ENCODE measurements at regions not wholly inside any gene's neighbourhood (a gene's known extent, or its start where the extent isn't known, plus 50 kb on each side); places are given as distances from the start of the nearest gene placed in this dataset.

DNA sequence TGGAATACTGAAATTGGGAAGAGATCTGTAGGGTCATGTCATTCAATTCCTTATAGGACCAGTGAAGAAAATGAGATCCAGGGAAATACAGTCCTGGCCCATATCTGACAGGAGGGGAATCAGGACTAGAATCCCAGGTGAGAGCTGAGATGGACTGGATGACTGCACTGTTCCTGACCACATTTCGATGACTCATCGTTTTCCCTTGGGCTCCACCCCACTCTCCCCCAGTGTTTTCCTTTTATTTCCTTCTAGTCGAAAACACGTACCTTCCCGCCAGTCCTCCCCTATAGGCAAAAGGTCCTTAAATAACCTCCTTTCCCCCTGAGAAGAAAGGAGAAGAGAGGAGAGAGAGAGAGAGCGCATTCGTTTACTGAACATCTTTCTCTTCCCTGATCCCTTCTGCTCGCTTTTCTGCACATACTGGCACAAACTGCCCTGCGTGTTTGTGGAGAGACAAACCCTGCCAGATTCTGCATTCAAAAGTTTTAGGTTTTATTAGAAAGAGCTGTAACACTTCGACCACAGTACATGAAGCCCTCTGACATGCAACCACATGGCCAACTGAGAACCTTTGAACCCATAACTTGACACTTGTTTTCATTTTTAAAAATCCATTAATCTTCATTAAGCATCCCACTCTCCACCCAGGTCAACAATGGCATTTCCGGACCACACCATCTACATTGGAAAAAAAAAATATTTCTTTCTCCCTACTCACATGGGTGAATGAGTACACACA, 565.7 kb downstream of the METTL15 start:
- DNase-seq (ENCODE audit: low read depth): peak; percentile 76
- H3K4me3 ChIP-seq (ENCODE audit: control insufficient read depth, low read depth, low read length): no peak overlapping the region
- TF ChIP-seq, protein P1, sequence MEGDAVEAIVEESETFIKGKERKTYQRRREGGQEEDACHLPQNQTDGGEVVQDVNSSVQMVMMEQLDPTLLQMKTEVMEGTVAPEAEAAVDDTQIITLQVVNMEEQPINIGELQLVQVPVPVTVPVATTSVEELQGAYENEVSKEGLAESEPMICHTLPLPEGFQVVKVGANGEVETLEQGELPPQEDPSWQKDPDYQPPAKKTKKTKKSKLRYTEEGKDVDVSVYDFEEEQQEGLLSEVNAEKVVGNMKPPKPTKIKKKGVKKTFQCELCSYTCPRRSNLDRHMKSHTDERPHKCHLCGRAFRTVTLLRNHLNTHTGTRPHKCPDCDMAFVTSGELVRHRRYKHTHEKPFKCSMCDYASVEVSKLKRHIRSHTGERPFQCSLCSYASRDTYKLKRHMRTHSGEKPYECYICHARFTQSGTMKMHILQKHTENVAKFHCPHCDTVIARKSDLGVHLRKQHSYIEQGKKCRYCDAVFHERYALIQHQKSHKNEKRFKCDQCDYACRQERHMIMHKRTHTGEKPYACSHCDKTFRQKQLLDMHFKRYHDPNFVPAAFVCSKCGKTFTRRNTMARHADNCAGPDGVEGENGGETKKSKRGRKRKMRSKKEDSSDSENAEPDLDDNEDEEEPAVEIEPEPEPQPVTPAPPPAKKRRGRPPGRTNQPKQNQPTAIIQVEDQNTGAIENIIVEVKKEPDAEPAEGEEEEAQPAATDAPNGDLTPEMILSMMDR (IDR thresholded peaks at IDR 0.05; ENCODE audit: control insufficient read depth, insufficient read depth, low read depth, low read length, missing control alignments): no peak

DNA sequence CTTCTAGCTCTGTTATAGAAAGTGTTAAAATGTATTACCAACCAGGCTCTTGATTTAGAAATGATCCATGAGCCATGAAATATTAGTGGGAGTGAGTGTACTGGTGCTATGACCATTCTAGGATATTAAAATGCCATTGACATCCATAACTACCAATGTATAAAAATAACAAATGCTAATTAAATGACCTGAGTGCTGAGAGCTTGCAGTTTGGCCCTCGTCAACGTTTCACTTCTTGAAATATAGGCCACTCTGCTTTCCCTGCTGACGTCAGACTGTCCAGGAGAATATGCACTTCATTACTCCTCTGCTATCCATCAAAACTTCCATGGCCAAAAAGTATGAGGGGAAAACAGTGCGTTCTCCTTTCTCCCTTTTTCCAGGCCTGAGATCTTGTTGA, 563.1 kb downstream of the METTL15 start:
- TF ChIP-seq, protein P1 (IDR thresholded peaks at IDR 0.05; ENCODE audit: control insufficient read depth, insufficient read depth, low read depth, low read length, missing control alignments): no peak
- DNase-seq (ENCODE audit: low read depth): no peak
- H3K4me3 ChIP-seq (ENCODE audit: control insufficient read depth, low read depth, low read length): no peak overlapping the region

DNA sequence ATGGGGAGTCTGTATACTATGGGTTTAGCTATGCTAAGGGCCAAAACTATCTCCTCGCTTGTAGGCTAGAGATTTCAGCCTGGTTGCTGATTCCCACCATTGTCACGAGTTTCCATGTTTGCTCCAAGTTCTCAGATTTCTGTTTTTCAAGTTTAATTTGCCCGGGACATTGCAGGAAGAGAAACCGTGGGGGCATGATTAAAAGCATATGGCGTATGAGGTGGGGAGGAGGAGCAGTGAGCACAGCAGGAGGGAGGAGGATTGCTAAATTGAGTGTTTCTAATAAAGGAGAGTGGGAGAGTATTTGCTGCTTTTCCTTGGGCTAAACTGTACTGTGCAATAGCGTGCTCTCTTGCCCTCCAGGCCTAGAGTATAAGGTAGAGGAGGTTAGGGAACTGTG, 558.4 kb downstream of the METTL15 start:
- TF ChIP-seq, protein P1 (IDR thresholded peaks at IDR 0.05; ENCODE audit: control insufficient read depth, insufficient read depth, low read depth, low read length, missing control alignments): no peak
- DNase-seq (ENCODE audit: low read depth): peak; percentile 83
- no peak overlapping the region for H3K4me3 ChIP-seq (ENCODE audit: control insufficient read depth, low read depth, low read length)

DNA sequence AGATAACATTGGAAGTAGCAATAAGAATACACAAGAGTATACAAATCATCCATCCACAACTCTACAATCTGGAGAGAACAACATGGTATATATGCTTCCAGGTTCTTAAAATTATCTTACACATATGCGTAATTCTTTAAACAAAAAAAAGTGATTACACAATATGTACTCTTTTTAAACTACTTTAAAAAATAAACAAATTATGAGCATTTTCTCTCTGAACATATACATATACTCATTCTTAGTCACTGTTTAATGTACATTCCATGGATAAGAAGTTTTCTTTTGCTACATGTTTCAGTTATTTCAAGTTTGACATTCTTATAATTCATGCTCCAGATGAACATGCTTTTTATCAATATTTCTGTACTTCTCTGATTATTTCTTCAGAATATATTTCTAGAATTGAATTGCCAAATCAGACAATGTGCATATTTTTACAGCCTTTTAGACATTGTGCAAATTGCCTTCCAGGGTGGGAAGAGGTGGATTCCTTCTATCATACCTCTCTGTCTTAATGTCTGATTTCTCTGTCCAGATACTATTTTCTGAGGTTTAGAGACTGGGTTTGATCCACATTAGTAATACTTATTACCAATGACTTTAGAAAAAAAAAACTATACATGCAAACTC, 551.6 kb downstream of the METTL15 start:
- no peak overlapping the region for H3K4me3 ChIP-seq (ENCODE audit: control insufficient read depth, low read depth, low read length)
- no peak for DNase-seq (ENCODE audit: low read depth)
- TF ChIP-seq, protein P1 (IDR thresholded peaks at IDR 0.05; ENCODE audit: control insufficient read depth, insufficient read depth, low read depth, low read length, missing control alignments): no peak

DNA sequence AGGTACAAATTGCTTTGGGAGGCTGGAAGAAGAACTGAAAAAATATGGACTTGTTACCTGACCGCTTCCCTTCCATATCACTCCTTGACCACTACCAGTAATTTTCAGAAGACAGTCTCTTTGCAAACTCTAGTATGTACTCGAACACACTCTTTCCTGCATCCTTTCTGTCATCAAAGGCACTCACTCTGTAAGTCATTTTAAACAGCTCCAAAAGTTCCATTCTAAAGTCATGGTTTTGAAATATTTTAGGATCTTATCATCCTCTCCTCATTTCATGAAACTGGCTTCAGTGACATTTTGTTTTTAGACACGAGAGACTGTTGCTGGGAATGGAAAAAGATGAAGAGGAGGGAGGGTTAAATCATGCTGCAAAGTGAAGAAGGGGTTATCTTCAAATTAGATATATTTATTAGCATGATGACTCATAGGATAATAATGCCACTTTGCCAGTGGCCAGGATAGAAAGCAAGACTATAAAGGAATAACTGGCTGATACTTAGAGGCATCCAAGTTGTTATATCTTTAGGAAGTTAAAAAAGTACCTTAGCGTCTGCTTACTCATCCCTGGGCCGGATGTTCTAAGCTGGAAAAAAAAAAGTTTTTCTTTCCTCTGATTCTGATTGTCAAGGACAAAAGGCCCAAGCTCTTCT, 549.3 kb downstream of the METTL15 start:
- no peak overlapping the region for H3K4me3 ChIP-seq (ENCODE audit: control insufficient read depth, low read depth, low read length)
- no peak for DNase-seq (ENCODE audit: low read depth)
- TF ChIP-seq, protein P1 (IDR thresholded peaks at IDR 0.05; ENCODE audit: control insufficient read depth, insufficient read depth, low read depth, low read length, missing control alignments): no peak

DNA sequence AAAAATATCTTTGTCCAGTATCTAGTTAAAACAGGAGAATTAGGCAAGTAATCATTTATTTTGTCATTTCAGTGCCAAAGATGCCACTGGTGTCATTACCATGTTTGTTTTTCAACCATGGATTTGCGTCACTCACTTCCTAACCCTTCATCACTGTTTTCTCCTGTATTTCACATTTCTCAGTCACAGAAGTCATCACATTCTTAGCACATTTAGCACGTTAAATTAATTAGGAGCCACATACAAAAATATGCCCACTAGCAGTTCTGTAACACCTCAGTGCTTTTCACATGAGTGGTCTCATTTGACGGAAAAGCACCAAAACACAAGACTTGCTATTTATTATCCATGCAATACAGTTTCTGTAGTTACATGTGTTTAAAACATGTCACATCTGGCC, 546.0 kb downstream of the METTL15 start:
- DNase-seq (ENCODE audit: low read depth): no peak
- no peak overlapping the region for H3K4me3 ChIP-seq (ENCODE audit: control insufficient read depth, low read depth, low read length)
- TF ChIP-seq, protein P1 (IDR thresholded peaks at IDR 0.05; ENCODE audit: control insufficient read depth, insufficient read depth, low read depth, low read length, missing control alignments): no peak
